GM21529 (cell line): ENCODE measurements at regions not wholly inside any gene's neighbourhood (a gene's known extent, or its start where the extent isn't known, plus 50 kb on each side); places are given as distances from the start of the nearest gene placed in this dataset.
"Not testable (repeated sequence)": the region's sequence is repeated elsewhere in the genome, so short reads cannot be mapped to it uniquely, and the experiment has no call there.

Experiments used
- ATAC-seq: cut with Tn5 transposase; IDR thresholded peaks from one replicate; pipeline ENCODE4 v1.9.1; 2021; ENCODE audit not compliant: unreplicated experiment

GRCh38 chr18:6521803-6522418 lies 107.2 kb upstream of the L3MBTL4 start:
- ATAC-seq = peak; percentile 82

- no peak for ATAC-seq
Observed at GRCh38 chr18:6525604-6526003, 110.9 kb upstream of the L3MBTL4 start.

DNA sequence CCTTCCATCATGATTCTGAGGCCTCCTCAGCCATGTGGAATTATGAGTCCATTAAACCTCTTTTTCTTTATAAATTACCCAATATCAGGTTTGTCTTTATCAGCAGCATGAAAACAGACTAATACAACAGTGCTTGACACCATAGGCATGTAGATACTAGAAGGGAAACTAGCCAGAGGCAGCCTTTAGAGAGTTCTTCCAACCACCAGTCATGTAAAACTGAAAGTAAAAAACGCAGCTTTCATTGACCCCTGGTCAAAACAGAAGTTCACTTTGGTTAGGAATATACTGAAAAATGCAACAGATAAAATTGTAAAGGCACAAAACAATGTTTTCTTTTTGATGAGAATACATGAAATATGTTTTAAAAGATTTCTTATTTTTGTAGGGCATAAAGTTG lies 122.8 kb upstream of the L3MBTL4 start:
- peak; percentile 83 for ATAC-seq

- ATAC-seq = not testable (repeated sequence)
Observed at GRCh38 chr18:6541131-6541679, 126.5 kb upstream of the L3MBTL4 start.

- ATAC-seq = no peak
Observed at GRCh38 chr18:6542296-6542695, 127.6 kb upstream of the L3MBTL4 start.

- no peak for ATAC-seq
Observed at GRCh38 chr18:6543330-6543908, 128.7 kb upstream of the L3MBTL4 start.

DNA sequence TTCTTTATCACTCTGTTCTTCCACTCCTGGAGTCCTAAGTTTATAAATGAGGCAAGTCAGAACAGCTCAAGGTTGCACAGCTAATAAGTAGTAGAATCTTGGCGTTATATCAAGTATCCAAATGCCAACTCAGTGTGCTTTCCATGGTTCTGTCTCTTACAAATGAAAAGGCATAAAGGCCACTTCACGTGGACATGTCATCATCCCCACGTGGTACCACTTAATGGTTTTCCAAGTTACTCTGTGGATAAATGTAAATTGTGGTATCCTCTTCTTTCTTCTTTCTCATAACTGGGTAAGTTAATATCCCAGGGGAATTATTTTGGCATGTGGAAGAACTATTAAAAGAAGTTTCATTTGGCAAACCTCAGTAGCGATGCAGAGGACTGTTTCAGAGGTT lies 131.5 kb upstream of the L3MBTL4 start:
- ATAC-seq = no peak

DNA sequence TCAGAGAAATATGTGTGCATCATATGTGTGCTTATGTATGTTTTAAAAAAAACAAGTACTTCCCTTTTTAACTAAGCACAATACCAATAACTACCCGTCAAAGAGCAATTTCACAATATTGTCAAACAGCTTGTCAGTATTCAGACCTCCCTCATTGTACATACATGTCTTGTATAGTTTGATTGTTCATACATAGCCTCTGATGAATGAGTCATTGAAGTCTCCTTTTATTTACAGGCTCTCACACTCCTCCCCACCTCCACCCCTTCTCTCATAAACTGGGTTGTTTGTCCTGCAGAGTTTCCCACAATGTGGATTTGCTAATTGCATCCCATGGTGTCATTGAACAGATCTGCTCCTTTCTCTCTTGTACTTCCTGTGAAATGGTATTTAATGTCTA lies 132.8 kb upstream of the L3MBTL4 start:
- no peak for ATAC-seq

DNA sequence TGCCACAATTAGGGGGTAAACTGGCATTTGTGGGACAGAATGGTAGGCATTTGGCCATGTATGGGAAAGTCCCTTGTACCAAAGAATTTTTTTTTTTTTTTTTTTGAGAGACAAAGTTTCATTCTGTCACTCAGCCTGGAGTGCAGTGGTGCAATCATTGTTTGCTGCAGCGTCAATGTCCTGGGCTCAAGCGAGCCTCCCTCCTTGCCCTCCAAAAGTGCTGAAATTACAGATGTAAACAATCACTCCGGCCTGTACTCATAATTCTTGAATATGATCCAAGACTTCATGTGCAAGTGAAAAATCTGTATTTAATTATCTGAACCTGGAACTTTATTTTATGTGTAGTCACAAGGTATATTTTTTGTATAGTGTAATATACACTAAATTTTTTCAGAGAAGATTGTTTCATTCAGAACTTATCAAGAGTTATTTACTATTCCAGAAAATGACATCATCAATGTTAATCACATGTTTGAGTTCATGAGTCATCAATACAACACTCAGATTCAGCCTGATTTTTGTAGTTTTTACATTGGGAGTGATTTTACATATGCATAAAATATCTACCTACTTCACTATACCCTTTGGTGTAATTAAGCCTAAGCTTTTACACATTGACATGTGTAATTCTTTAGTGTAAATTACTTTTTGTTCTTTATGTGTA lies 138.7 kb upstream of the L3MBTL4 start:
- ATAC-seq = no peak

- ATAC-seq = no peak
Observed at GRCh38 chr18:6557057-6557769, 142.5 kb upstream of the L3MBTL4 start.

DNA sequence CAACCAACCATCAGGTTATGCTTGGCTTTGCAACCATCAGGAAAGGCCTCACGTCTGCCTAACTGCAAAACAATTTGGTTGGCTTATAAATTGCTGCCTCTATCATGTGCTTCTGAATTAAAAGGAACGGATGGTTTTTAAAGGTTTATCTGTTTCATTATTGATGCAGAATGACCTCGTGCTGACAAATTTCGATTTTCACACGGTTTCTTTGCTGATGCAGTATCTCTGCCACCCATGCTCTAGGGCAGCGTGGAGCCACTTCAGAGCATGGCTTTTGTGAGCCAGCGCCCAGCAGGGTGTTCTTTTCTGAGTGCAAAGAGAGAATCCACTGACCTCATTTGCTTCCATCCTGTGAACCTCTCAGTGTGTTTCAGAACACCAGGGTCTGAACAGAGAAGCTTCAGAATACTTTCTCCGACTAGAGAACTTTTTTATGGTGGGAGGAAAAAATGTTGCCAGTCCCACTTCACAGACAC lies 143.1 kb upstream of the L3MBTL4 start:
- ATAC-seq = no peak

GRCh38 chr18:6558446-6559156 lies 143.9 kb upstream of the L3MBTL4 start:
- no peak for ATAC-seq

GRCh38 chr18:6559296-6559695 lies 144.6 kb upstream of the L3MBTL4 start:
- ATAC-seq = no peak

DNA sequence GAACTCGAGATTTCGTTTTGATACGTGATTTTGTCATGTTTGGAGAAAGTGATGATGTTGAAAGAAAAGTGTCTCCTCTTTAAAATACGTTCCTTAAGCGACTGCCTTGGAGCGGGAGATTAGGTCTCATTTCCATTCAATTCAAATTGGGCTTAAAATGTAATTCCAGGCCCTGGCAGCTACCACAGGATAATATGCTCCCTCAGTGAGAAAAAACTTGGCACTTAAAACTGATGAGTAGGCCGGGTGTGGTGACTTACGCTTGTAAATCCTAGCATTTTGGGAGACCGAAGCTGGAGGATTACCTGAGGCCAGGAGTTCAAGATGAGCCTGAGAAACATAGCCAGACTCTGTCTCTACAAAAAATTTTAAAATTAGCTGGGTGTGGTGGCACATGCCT lies 146.3 kb upstream of the L3MBTL4 start:
- no peak for ATAC-seq

DNA sequence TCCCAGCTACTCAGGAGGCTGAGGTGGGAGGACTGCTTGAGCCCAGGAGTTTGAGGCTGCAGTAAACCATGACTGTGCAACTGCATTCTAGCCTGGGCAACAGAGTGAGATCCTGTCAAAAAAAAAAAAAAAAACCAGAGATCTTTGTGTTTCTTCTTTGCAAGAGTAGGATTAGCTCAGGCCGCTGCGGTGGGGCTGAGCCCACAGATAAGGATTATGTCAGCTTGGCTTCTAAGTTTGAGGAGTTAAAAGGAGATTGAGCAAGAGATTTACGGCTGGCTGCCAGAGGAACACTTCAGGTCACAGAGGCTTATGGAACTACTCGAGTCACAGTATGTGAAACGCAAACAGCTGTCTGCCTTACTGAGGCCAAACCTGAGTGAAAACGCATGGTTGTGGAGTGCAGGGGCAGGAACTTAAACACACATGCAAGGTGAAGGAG lies 146.7 kb upstream of the L3MBTL4 start:
- ATAC-seq = no peak

GRCh38 chr18:6561862-6562291 lies 147.2 kb upstream of the L3MBTL4 start:
- no peak for ATAC-seq

DNA sequence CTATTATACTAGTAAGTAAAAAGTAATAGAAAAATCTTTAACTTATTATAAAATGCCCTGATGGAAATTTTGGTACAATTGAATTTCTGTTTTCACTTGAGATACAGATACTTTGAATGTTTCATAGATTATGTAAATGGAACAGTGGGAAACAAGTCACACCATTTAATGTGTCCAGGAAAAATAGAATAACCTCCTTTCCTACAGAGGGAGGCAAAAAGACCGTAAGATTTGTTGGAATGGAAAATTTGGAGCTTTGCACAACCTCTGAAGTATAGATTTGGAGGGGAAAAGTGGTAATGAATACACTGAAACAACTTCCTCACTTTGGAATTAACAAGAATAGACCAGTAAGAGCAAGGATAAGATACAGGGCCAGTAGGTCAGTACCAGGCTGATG lies 149.2 kb upstream of the L3MBTL4 start:
- ATAC-seq = no peak

- ATAC-seq = no peak
Observed at GRCh38 chr18:6564950-6565814, 150.5 kb upstream of the L3MBTL4 start.

- no peak for ATAC-seq
Observed at GRCh38 chr18:6565815-6566081, 151.0 kb upstream of the L3MBTL4 start.

DNA sequence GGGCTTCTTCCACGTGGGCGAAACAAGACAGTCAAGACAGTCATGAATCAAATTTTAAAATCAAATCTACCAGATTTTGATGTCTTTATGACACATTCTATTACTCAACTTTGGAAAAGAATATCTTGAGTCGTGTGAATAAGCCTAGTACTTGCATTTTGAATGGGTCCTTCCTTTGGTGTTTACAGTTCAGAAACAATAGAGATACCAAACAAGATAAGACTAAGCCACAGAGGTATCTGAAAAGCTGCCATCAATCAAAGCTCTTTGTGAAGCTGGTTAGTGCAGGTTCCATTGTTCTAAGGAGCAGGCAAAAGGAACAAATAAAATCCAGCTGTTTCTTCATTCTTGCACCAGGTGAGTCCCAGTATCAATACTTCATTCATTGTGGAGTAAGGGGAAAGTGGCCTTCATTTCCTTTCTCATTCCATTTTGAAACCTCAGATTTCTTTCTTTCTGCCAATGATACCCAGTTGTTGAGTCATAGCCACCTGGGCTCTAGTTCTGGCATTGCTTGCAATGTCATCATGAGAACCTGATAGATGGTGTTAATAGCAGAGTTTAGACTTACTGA lies 151.7 kb upstream of the L3MBTL4 start:
- ATAC-seq = no peak
